WERI-Rb-1 (cell line): ENCODE measurements at regions not wholly inside any gene's neighbourhood (a gene's known extent, or its start where the extent isn't known, plus 50 kb on each side); places are given as distances from the start of the nearest gene placed in this dataset.

ENCODE experiments used
- DNase-seq: peaks from one replicate; pipeline ENCODE4 v3.0.0-alpha.2; 2020
- H3K27ac ChIP-seq: fragments of 250-450 bp; sonication (Bioruptor Pico); 2 replicates; pipeline ENCODE4 v1.5.1; 2020; ENCODE audit warnings: mild to moderate bottlenecking, moderate library complexity
- H3K27me3 ChIP-seq: fragments of 250-450 bp; sonication (Bioruptor Pico); 2 replicates; pipeline ENCODE4 v1.5.1; 2021; ENCODE audit warnings: mild to moderate bottlenecking, low read depth, moderate library complexity; ENCODE audit not compliant: insufficient read depth, severe bottlenecking
- H3K36me3 ChIP-seq: fragments of 250-450 bp; sonication (Bioruptor Pico); 2 replicates; pipeline ENCODE4 v1.5.1; 2020; ENCODE audit warnings: mild to moderate bottlenecking, moderate library complexity
- H3K4me3 ChIP-seq: 2 replicates; pipeline ENCODE4 v1.5.1; 2011; ENCODE audit warnings: low read depth, mild to moderate bottlenecking, control low read depth, low read length
- H3K9me3 ChIP-seq: fragments of 250-450 bp; sonication (Bioruptor Pico); 2 replicates; pipeline ENCODE4 v1.5.1; 2021; ENCODE audit warnings: mild to moderate bottlenecking, moderate library complexity; ENCODE audit not compliant: severe bottlenecking
- TF ChIP-seq, protein P1 (sequence below): IDR thresholded peaks from 2 replicates; pipeline ENCODE4 v1.5.1; 2011; ENCODE audit warnings: low read depth, mild to moderate bottlenecking, control low read depth, inconsistent platforms, low read length

GRCh38 chr6:15829156-15829555 is 166.3 kb upstream of the DTNBP1 start:
- TF ChIP-seq, protein P1, sequence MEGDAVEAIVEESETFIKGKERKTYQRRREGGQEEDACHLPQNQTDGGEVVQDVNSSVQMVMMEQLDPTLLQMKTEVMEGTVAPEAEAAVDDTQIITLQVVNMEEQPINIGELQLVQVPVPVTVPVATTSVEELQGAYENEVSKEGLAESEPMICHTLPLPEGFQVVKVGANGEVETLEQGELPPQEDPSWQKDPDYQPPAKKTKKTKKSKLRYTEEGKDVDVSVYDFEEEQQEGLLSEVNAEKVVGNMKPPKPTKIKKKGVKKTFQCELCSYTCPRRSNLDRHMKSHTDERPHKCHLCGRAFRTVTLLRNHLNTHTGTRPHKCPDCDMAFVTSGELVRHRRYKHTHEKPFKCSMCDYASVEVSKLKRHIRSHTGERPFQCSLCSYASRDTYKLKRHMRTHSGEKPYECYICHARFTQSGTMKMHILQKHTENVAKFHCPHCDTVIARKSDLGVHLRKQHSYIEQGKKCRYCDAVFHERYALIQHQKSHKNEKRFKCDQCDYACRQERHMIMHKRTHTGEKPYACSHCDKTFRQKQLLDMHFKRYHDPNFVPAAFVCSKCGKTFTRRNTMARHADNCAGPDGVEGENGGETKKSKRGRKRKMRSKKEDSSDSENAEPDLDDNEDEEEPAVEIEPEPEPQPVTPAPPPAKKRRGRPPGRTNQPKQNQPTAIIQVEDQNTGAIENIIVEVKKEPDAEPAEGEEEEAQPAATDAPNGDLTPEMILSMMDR, result no peak
- Histone ChIP-seq H3K27me3 (no peaks in the 10 kb centered on the region), H3K36me3 (no peaks in the 10 kb centered on the region), H3K4me3 (no peak overlapping the region), H3K27ac (no peak overlapping the region), H3K9me3 (no peaks in the 10 kb centered on the region)
- DNase-seq, result no peak

- Histone ChIP-seq H3K36me3 (no peaks in the 10 kb centered on the region), H3K4me3 (no peak overlapping the region), H3K9me3 (no peaks in the 10 kb centered on the region), H3K27me3 (no peaks in the 10 kb centered on the region), H3K27ac (no peak overlapping the region)
- DNase-seq, result no peak
- TF ChIP-seq, protein P1, result no peak
Measured at GRCh38 chr6:15827496-15828255, 164.8 kb upstream of the DTNBP1 start.

- H3K4me3 ChIP-seq, result no peak overlapping the region
- H3K36me3 ChIP-seq, result no peaks in the 10 kb centered on the region
- H3K27me3 ChIP-seq, result no peaks in the 10 kb centered on the region
- no peaks in the 10 kb centered on the region for H3K9me3 ChIP-seq
- DNase-seq, result no peak
- no peak overlapping the region for H3K27ac ChIP-seq
- TF ChIP-seq, protein P1, result no peak
Measured at GRCh38 chr6:15826814-15827318, 164.0 kb upstream of the DTNBP1 start.

GRCh38 chr6:15825332-15825930 is 162.6 kb upstream of the DTNBP1 start:
- Histone ChIP-seq H3K4me3 (no peak overlapping the region), H3K36me3 (no peaks in the 10 kb centered on the region), H3K27me3 (no peaks in the 10 kb centered on the region), H3K9me3 (no peaks in the 10 kb centered on the region), H3K27ac (peak overlapping the region; percentile 10)
- TF ChIP-seq, protein P1, result no peak
- no peak for DNase-seq

GRCh38 chr6:15824811-15825210 is 162.0 kb upstream of the DTNBP1 start:
- Histone ChIP-seq H3K9me3 (no peaks in the 10 kb centered on the region), H3K27me3 (no peaks in the 10 kb centered on the region), H3K27ac (peak overlapping the region; percentile 10), H3K36me3 (no peaks in the 10 kb centered on the region), H3K4me3 (no peak overlapping the region)
- peak; percentile 65 for DNase-seq
- TF ChIP-seq, protein P1, result no peak
